ENCODE measurements at regions not wholly inside any gene's neighbourhood (a gene's known extent, or its start where the extent isn't known, plus 50 kb on each side); places are given as distances from the start of the nearest gene placed in this dataset.

GRCh38 chr1:229095325-229095724, 175.6 kb upstream of the RAB4A start:
- TF ChIP-seq, protein P1, sequence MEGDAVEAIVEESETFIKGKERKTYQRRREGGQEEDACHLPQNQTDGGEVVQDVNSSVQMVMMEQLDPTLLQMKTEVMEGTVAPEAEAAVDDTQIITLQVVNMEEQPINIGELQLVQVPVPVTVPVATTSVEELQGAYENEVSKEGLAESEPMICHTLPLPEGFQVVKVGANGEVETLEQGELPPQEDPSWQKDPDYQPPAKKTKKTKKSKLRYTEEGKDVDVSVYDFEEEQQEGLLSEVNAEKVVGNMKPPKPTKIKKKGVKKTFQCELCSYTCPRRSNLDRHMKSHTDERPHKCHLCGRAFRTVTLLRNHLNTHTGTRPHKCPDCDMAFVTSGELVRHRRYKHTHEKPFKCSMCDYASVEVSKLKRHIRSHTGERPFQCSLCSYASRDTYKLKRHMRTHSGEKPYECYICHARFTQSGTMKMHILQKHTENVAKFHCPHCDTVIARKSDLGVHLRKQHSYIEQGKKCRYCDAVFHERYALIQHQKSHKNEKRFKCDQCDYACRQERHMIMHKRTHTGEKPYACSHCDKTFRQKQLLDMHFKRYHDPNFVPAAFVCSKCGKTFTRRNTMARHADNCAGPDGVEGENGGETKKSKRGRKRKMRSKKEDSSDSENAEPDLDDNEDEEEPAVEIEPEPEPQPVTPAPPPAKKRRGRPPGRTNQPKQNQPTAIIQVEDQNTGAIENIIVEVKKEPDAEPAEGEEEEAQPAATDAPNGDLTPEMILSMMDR (IDR thresholded peaks at IDR 0.05): no peak
- TF ChIP-seq EP300 (IDR thresholded peaks at IDR 0.05): no peak
- no peak for TF ChIP-seq POLR2A (IDR thresholded peaks at IDR 0.05)
- no peak for TF ChIP-seq POLR2AphosphoS5 (IDR thresholded peaks at IDR 0.05)

Data from sigmoid colon (tissue), 4 donors.